ENCODE measurements at regions not wholly inside any gene's neighbourhood (a gene's known extent, or its start where the extent isn't known, plus 50 kb on each side); places are given as distances from the start of the nearest gene placed in this dataset.

DNA sequence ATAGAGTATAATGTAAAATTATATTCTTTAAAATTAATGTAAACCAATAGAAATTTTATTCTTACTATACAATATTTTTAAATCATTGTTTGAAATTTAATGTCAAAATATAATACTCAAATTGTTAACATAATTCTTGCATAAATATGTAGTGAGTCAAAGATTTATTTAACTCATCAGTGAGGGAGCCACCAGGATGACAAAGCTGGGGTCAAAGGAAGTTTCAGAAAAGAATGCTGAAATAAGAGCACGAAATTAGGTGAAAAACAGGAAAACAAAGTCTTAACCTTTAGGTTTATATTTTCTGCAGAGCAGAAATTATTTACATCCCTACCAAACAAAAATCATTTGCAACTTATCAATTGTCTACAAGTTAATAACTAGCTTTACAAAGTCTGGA, 74.1 kb downstream of the DIPK2A start:
- POLR2A ChIA-PET, result no interaction called here
- Mint-ChIP-seq H3K36me3 (ENCODE audit: low read depth) (no peaks in the 10 kb centered on the region), H3K27ac (no peak overlapping the region), H3K4me1 (no peaks in the 10 kb centered on the region), H3K4me3 (no peak overlapping the region), H3K27me3 (peaks cover 9% of the 10 kb centered on the region), H3K9me3 (ENCODE audit: low read depth) (no peaks in the 10 kb centered on the region)
- no peak for DNase-seq
- intact Hi-C loops (cut with DNase I, micrococcal nuclease), result no loop called here
- no peak for ATAC-seq
- CTCF ChIA-PET, result no interaction called here

- no peak overlapping the region for H3K4me3 Mint-ChIP-seq
- H3K27me3 Mint-ChIP-seq, result no peaks in the 10 kb centered on the region
- H3K9me3 Mint-ChIP-seq (ENCODE audit: low read depth), result no peaks in the 10 kb centered on the region
- DNase-seq (no peak), ATAC-seq (no peak)
- H3K4me1 Mint-ChIP-seq, result no peaks in the 10 kb centered on the region
- no peaks in the 10 kb centered on the region for H3K36me3 Mint-ChIP-seq (ENCODE audit: low read depth)
- ChIA-PET POLR2A (no interaction called here), CTCF (interaction anchor here (1.1 kb wide), 1 partner anchor 10 kb away, joined by 3 read pairs; no protein-coding TSS in a partner anchor)
- intact Hi-C loops (cut with DNase I, micrococcal nuclease), result no loop called here
- no peak overlapping the region for H3K27ac Mint-ChIP-seq
Observed at GRCh38 chr3:144049374-144049773, 77.8 kb downstream of the DIPK2A start.

DNA sequence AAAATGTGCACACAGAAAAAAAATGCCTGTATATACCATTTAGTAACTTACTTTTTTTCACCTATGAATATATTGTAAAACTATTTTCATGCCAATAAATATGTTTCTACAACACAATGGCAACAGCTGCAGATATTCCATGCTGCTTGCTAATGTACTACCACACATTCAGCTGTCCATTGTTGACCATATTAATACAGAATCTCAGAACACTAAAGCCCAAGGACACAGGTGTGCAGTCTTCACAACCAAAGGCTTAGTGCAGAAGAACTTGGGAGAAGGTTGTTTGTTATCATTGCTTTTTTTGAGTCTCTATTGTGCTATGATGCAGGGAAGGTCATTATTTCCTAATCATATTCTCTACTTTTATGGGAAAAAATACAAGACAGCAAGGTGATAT, 79.6 kb downstream of the DIPK2A start:
- no peaks in the 10 kb centered on the region for H3K9me3 Mint-ChIP-seq (ENCODE audit: low read depth)
- DNase-seq (no peak), ATAC-seq (no peak)
- H3K4me3 Mint-ChIP-seq, result no peak overlapping the region
- ChIA-PET CTCF (no interaction called here), POLR2A (no interaction called here)
- intact Hi-C loops (cut with DNase I, micrococcal nuclease), result no loop called here
- H3K36me3 Mint-ChIP-seq (ENCODE audit: low read depth), result no peaks in the 10 kb centered on the region
- H3K4me1 Mint-ChIP-seq, result no peaks in the 10 kb centered on the region
- no peak overlapping the region for H3K27ac Mint-ChIP-seq
- H3K27me3 Mint-ChIP-seq, result no peaks in the 10 kb centered on the region

GRCh38 chr3:144052275-144052674, 80.7 kb downstream of the DIPK2A start:
- no peak overlapping the region for H3K27ac Mint-ChIP-seq

DNA sequence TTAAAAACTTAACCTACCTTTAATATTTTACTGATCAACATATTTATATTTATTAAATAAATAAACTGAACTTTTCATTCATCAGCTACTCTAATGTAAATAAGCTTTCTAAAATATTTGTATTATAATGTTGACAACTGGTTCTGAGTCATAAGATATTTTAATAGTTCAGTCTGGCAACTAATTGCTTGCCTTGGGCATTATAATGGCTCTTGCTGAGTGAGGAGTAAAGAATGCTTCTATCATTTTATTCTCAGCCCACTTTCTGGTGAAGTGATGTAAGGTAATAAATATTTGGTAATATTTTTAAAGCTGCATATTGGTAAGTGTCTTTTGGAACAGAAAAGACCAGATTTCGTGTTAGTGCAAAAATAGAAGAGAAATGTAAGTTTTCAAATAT, 81.5 kb downstream of the DIPK2A start:
- Mint-ChIP-seq H3K27me3 (no peaks in the 10 kb centered on the region), H3K4me3 (no peak overlapping the region), H3K9me3 (ENCODE audit: low read depth) (no peaks in the 10 kb centered on the region), H3K27ac (no peak overlapping the region), H3K4me1 (no peaks in the 10 kb centered on the region), H3K36me3 (ENCODE audit: low read depth) (no peaks in the 10 kb centered on the region)
- no peak for ATAC-seq
- POLR2A ChIA-PET, result no interaction called here
- no peak for DNase-seq
- CTCF ChIA-PET, result interaction anchor here (0.6 kb wide), 1 partner anchor 276 kb away, joined by 3 read pairs; no protein-coding TSS in a partner anchor
- intact Hi-C loops (cut with DNase I, micrococcal nuclease), result no loop called here

More at GRCh38 chr3:144052275-144052674, 80.7 kb downstream of the DIPK2A start:
- ATAC-seq, result no peak
- no peaks in the 10 kb centered on the region for H3K4me1 Mint-ChIP-seq
- DNase-seq, result no peak
- no peaks in the 10 kb centered on the region for H3K27me3 Mint-ChIP-seq
- H3K36me3 Mint-ChIP-seq (ENCODE audit: low read depth), result no peaks in the 10 kb centered on the region
- CTCF ChIA-PET, result interaction anchor here (0.6 kb wide), 1 partner anchor 276 kb away, joined by 3 read pairs; no protein-coding TSS in a partner anchor
- no peaks in the 10 kb centered on the region for H3K9me3 Mint-ChIP-seq (ENCODE audit: low read depth)
- POLR2A ChIA-PET, result no interaction called here
- intact Hi-C loops (cut with DNase I, micrococcal nuclease), result no loop called here
- H3K4me3 Mint-ChIP-seq, result no peak overlapping the region

- Mint-ChIP-seq H3K4me1 (no peaks in the 10 kb centered on the region), H3K36me3 (ENCODE audit: low read depth) (no peaks in the 10 kb centered on the region), H3K9me3 (ENCODE audit: low read depth) (no peaks in the 10 kb centered on the region), H3K27me3 (no peaks in the 10 kb centered on the region), H3K27ac (no peak overlapping the region), H3K4me3 (no peak overlapping the region)
- POLR2A ChIA-PET, result no interaction called here
- CTCF ChIA-PET, result interaction anchor here (0.7 kb wide), 2 partner anchors 429 to 496 kb away, joined by 3 to 4 read pairs; no protein-coding TSS in a partner anchor
- intact Hi-C loops (cut with DNase I, micrococcal nuclease), result no loop called here
- no peak for DNase-seq
- ATAC-seq, result no peak
Observed at GRCh38 chr3:144054766-144055165, 83.1 kb downstream of the DIPK2A start.

- CTCF ChIA-PET, result no interaction called here
- H3K9me3 Mint-ChIP-seq (ENCODE audit: low read depth), result no peaks in the 10 kb centered on the region
- H3K4me1 Mint-ChIP-seq, result no peaks in the 10 kb centered on the region
Observed at GRCh38 chr3:144055604-144056003, 84.0 kb downstream of the DIPK2A start.

DNA sequence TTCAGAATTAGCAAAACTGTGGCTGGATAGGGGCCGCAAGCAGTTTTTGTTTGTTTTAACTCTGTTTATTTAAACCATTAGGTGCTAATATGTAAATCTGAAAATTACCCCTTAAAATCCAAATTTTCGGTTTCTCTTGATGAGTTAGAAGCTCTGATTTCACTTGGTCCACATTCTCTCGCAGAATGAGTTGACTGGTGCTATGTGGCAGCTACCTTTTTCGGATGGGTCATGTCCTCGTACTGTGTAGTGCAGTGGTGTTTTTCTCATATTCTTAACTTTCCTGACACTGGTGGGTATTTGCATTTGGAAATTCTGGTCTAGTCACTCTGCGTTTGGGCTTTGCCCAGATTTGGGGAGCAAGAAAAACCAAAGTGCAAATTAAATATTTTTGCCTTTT, 87.1 kb downstream of the DIPK2A start:
- Mint-ChIP-seq H3K27me3 (no peaks in the 10 kb centered on the region), H3K4me3 (no peak overlapping the region), H3K9me3 (ENCODE audit: low read depth) (no peaks in the 10 kb centered on the region), H3K36me3 (ENCODE audit: low read depth) (no peaks in the 10 kb centered on the region), H3K27ac (no peak overlapping the region), H3K4me1 (no peaks in the 10 kb centered on the region)
- no peak for DNase-seq
- ATAC-seq, result no peak
- ChIA-PET POLR2A (no interaction called here), CTCF (interaction anchor here (0.6 to 1.0 kb wide), 2 partner anchors 10 to 94 kb away, joined by 3 read pairs; no protein-coding TSS in a partner anchor)
- intact Hi-C loops (cut with DNase I, micrococcal nuclease), result no loop called here

More at GRCh38 chr3:144055604-144056003, 84.0 kb downstream of the DIPK2A start:
- ATAC-seq (no peak), DNase-seq (no peak)
- H3K27ac Mint-ChIP-seq, result no peak overlapping the region
- no peak overlapping the region for H3K4me3 Mint-ChIP-seq
- POLR2A ChIA-PET, result no interaction called here
- H3K27me3 Mint-ChIP-seq, result no peaks in the 10 kb centered on the region
- intact Hi-C loops (cut with DNase I, micrococcal nuclease), result no loop called here
- no peaks in the 10 kb centered on the region for H3K36me3 Mint-ChIP-seq (ENCODE audit: low read depth)

GRCh38 chr3:144059481-144059880, 87.9 kb downstream of the DIPK2A start:
- intact Hi-C loops (cut with DNase I, micrococcal nuclease), result no loop called here
- ATAC-seq (no peak), DNase-seq (no peak)
- Mint-ChIP-seq H3K4me3 (no peak overlapping the region), H3K27ac (no peak overlapping the region), H3K4me1 (no peaks in the 10 kb centered on the region), H3K27me3 (no peaks in the 10 kb centered on the region), H3K9me3 (ENCODE audit: low read depth) (no peaks in the 10 kb centered on the region), H3K36me3 (ENCODE audit: low read depth) (no peaks in the 10 kb centered on the region)
- ChIA-PET CTCF (interaction anchor here (0.6 to 1.0 kb wide), 2 partner anchors 10 to 95 kb away, joined by 3 read pairs; no protein-coding TSS in a partner anchor), POLR2A (no interaction called here)

GRCh38 chr3:144060881-144061280, 89.3 kb downstream of the DIPK2A start:
- Mint-ChIP-seq H3K4me1 (no peaks in the 10 kb centered on the region), H3K27me3 (peaks cover 2% of the 10 kb centered on the region), H3K27ac (no peak overlapping the region), H3K9me3 (ENCODE audit: low read depth) (no peaks in the 10 kb centered on the region), H3K4me3 (no peak overlapping the region), H3K36me3 (ENCODE audit: low read depth) (no peaks in the 10 kb centered on the region)
- ChIA-PET POLR2A (no interaction called here), CTCF (interaction anchor here (0.6 kb wide), 1 partner anchor 177 kb away, joined by 3 read pairs; no protein-coding TSS in a partner anchor)
- intact Hi-C loops (cut with DNase I, micrococcal nuclease), result no loop called here
- no peak for ATAC-seq
- no peak for DNase-seq

DNA sequence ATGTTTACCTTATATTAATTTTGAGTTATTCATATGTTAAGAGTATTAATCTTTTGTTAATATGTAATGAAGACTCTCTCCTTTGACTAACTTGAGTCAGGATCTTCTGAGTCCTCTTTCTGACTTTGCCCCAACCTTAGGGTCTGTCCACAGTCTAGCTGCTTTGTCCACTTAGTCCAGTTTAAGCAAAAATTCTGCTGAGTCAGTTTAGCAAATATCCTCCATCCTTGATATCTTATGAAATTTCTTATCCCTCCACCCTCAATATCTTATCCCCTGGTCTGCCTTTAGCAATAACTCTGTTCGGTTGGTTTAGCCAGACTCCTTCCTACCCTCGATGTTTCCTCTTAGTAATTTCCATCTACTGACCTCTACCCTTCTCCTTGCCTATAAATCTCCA, 91.7 kb downstream of the DIPK2A start:
- DNase-seq, result no peak
- Mint-ChIP-seq H3K27me3 (peaks cover 8% of the 10 kb centered on the region), H3K9me3 (ENCODE audit: low read depth) (no peaks in the 10 kb centered on the region), H3K27ac (no peak overlapping the region), H3K4me1 (no peaks in the 10 kb centered on the region), H3K36me3 (ENCODE audit: low read depth) (no peaks in the 10 kb centered on the region), H3K4me3 (no peak overlapping the region)
- ChIA-PET POLR2A (no interaction called here), CTCF (no interaction called here)
- intact Hi-C loops (cut with DNase I, micrococcal nuclease), result no loop called here
- no peak for ATAC-seq

DNA sequence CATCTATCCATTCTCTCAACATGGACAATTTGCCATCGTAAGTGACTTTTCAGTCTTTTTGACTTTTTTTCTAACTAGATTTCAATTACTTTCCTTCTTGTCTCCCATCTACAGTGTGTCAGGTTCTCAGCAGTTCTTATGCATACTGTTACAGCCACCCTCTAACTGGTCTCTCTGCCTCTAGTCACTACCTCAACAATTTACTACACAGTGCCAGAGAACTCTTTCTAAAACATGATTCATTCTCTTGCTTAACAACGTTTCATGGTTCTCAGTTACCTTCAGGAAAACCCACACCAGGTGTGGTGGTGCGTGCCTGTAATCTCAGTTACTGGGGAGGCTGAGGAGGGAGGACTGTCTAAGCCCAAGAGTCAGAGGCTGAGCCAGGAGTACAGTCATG, 95.4 kb downstream of the DIPK2A start:
- ATAC-seq (no peak), DNase-seq (no peak)
- ChIA-PET POLR2A (no interaction called here), CTCF (no interaction called here)
- H3K4me3 Mint-ChIP-seq, result no peak overlapping the region
- peaks cover 10% of the 10 kb centered on the region for H3K27me3 Mint-ChIP-seq
- H3K4me1 Mint-ChIP-seq, result no peaks in the 10 kb centered on the region
- no peak overlapping the region for H3K27ac Mint-ChIP-seq
- peaks cover 14% of the 10 kb centered on the region for H3K9me3 Mint-ChIP-seq (ENCODE audit: low read depth)
- H3K36me3 Mint-ChIP-seq (ENCODE audit: low read depth), result no peaks in the 10 kb centered on the region
- intact Hi-C loops (cut with DNase I, micrococcal nuclease), result no loop called here

- DNase-seq, result no peak
- ATAC-seq, result no peak
- ChIA-PET POLR2A (no interaction called here), CTCF (interaction anchor here (0.7 kb wide), 1 partner anchor 192 kb away, joined by 3 read pairs; no protein-coding TSS in a partner anchor)
- Mint-ChIP-seq H3K27ac (no peak overlapping the region), H3K27me3 (peaks cover 6% of the 10 kb centered on the region), H3K9me3 (ENCODE audit: low read depth) (peaks cover 23% of the 10 kb centered on the region), H3K4me3 (no peak overlapping the region), H3K36me3 (ENCODE audit: low read depth) (peaks cover 1% of the 10 kb centered on the region), H3K4me1 (no peaks in the 10 kb centered on the region)
- intact Hi-C loops (cut with DNase I, micrococcal nuclease), result no loop called here
Observed at GRCh38 chr3:144073698-144074097, 102.1 kb downstream of the DIPK2A start.

All from activated CD4-positive, alpha-beta T cell treated with anti-CD3 and anti-CD28 coated beads for 36 hours (primary cell).